ENCODE measurements at regions not wholly inside any gene's neighbourhood (a gene's known extent, or its start where the extent isn't known, plus 50 kb on each side); places are given as distances from the start of the nearest gene placed in this dataset.

- no peaks in the 10 kb centered on the region for H3K4me1 ChIP-seq (ENCODE audit: control insufficient read depth in 1 of 2, low read depth in 2 of 2)
- H3K9me3 ChIP-seq: no peaks in the 10 kb centered on the region
- TF ChIP-seq, protein P1, sequence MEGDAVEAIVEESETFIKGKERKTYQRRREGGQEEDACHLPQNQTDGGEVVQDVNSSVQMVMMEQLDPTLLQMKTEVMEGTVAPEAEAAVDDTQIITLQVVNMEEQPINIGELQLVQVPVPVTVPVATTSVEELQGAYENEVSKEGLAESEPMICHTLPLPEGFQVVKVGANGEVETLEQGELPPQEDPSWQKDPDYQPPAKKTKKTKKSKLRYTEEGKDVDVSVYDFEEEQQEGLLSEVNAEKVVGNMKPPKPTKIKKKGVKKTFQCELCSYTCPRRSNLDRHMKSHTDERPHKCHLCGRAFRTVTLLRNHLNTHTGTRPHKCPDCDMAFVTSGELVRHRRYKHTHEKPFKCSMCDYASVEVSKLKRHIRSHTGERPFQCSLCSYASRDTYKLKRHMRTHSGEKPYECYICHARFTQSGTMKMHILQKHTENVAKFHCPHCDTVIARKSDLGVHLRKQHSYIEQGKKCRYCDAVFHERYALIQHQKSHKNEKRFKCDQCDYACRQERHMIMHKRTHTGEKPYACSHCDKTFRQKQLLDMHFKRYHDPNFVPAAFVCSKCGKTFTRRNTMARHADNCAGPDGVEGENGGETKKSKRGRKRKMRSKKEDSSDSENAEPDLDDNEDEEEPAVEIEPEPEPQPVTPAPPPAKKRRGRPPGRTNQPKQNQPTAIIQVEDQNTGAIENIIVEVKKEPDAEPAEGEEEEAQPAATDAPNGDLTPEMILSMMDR (IDR thresholded peaks at IDR 0.05): no peak
Measured at GRCh38 chr9:78150983-78151356, 84.9 kb upstream of the CEP78 start.

DNA sequence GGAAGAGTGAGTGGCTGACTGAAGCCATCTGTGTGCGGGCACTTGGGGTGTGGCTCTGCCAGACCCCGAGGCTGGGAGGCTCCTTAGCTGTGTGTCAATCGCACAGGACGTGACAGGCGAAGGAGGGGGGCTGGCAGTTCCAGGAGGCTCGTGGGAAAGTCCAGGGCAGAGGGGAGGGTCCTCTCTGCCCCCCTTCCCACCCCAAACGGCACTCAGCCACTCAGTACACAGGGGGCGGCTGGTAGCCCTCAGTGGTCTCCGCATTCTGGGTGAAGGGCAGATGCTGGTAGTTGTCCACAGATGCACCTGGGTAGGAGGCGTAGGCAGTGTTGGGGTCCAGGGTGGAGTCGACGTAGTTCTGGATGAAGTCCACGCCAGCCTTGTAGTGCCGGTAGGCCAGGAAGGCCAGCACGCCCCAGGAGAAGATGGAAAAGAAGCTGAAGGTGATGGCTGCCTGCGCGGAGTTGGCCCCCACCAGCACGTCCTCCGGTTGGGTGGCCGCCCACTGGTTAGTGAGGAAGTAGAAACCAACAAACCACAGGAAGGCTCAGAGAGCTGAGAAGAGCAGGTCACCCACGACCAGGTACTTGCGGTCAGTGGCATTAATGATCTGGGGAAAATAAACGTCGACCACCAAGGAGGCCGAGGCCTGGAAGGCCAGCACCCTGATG is 85.4 kb upstream of the CEP78 start:
- TF ChIP-seq, protein P1 (IDR thresholded peaks at IDR 0.05): no peak
- DNase-seq (ENCODE audit: low spot score): no peak
- Histone ChIP-seq H3K36me3 (no peaks in the 10 kb centered on the region), H3K4me1 (ENCODE audit: control insufficient read depth in 1 of 2, low read depth in 2 of 2) (no peaks in the 10 kb centered on the region), H3K9me3 (no peaks in the 10 kb centered on the region), H3K27ac (no peak overlapping the region), H3K4me3 (no peak overlapping the region), H3K27me3 (replicated peaks; ENCODE audit: insufficient read depth) (no peaks in the 10 kb centered on the region)
- no peak for ATAC-seq (ENCODE audit: insufficient number of reproducible peaks, low FRiP score, low read depth)

More at GRCh38 chr9:78150983-78151356, 84.9 kb upstream of the CEP78 start:
- Histone ChIP-seq H3K27me3 (replicated peaks; ENCODE audit: insufficient read depth) (no peaks in the 10 kb centered on the region), H3K27ac (no peak overlapping the region), H3K4me3 (no peak overlapping the region), H3K36me3 (no peaks in the 10 kb centered on the region)
- no peak for DNase-seq (ENCODE audit: low spot score)
- ATAC-seq (ENCODE audit: insufficient number of reproducible peaks, low FRiP score, low read depth): no peak

- DNase-seq (ENCODE audit: low spot score) (no peak), ATAC-seq (ENCODE audit: insufficient number of reproducible peaks, low FRiP score, low read depth) (no peak)
- TF ChIP-seq, protein P1 (IDR thresholded peaks at IDR 0.05): no peak
- Histone ChIP-seq H3K27me3 (replicated peaks; ENCODE audit: insufficient read depth) (no peaks in the 10 kb centered on the region), H3K9me3 (no peaks in the 10 kb centered on the region), H3K36me3 (no peaks in the 10 kb centered on the region), H3K4me1 (ENCODE audit: control insufficient read depth in 1 of 2, low read depth in 2 of 2) (no peaks in the 10 kb centered on the region), H3K27ac (no peak overlapping the region), H3K4me3 (no peak overlapping the region)
Measured at GRCh38 chr9:78149702-78150291, 86.1 kb upstream of the CEP78 start.

- Histone ChIP-seq H3K9me3 (no peaks in the 10 kb centered on the region), H3K4me1 (ENCODE audit: control insufficient read depth in 1 of 2, low read depth in 2 of 2) (no peaks in the 10 kb centered on the region), H3K4me3 (no peak overlapping the region), H3K27me3 (replicated peaks; ENCODE audit: insufficient read depth) (no peaks in the 10 kb centered on the region), H3K27ac (no peak overlapping the region), H3K36me3 (no peaks in the 10 kb centered on the region)
- ATAC-seq (ENCODE audit: insufficient number of reproducible peaks, low FRiP score, low read depth) (no peak), DNase-seq (ENCODE audit: low spot score) (no peak)
- TF ChIP-seq, protein P1 (IDR thresholded peaks at IDR 0.05): no peak
Measured at GRCh38 chr9:78146241-78146640, 89.6 kb upstream of the CEP78 start.

- TF ChIP-seq, protein P1 (IDR thresholded peaks at IDR 0.05): no peak
- ATAC-seq (ENCODE audit: insufficient number of reproducible peaks, low FRiP score, low read depth): no peak
- Histone ChIP-seq H3K4me3 (no peak overlapping the region), H3K9me3 (no peaks in the 10 kb centered on the region), H3K36me3 (no peaks in the 10 kb centered on the region), H3K27me3 (replicated peaks; ENCODE audit: insufficient read depth) (no peaks in the 10 kb centered on the region), H3K27ac (no peak overlapping the region), H3K4me1 (ENCODE audit: control insufficient read depth in 1 of 2, low read depth in 2 of 2) (no peaks in the 10 kb centered on the region)
- no peak for DNase-seq (ENCODE audit: low spot score)
Measured at GRCh38 chr9:78144663-78145377, 91.1 kb upstream of the CEP78 start.
